ENCODE measurements at regions not wholly inside any gene's neighbourhood (a gene's known extent, or its start where the extent isn't known, plus 50 kb on each side); places are given as distances from the start of the nearest gene placed in this dataset.
"Not testable (repeated sequence)": the region's sequence is repeated elsewhere in the genome, so short reads cannot be mapped to it uniquely, and the experiment has no call there.

- not testable (repeated sequence) for TF ChIP-seq EZH2 (IDR thresholded peaks at IDR 0.05; ENCODE audit: low read length, missing control alignments); CTCF (conservative IDR thresholded peaks at IDR 0.05 in 1 of 2, IDR thresholded peaks at IDR 0.05 in 1 of 2; ENCODE audit: low read depth in 1 of 2, low read length in 2 of 2)
Measured at GRCh38 chr3:164784407-164784806, 293.9 kb downstream of the SI start.
